ENCODE measurements at regions not wholly inside any gene's neighbourhood (a gene's known extent, or its start where the extent isn't known, plus 50 kb on each side); places are given as distances from the start of the nearest gene placed in this dataset.

DNA sequence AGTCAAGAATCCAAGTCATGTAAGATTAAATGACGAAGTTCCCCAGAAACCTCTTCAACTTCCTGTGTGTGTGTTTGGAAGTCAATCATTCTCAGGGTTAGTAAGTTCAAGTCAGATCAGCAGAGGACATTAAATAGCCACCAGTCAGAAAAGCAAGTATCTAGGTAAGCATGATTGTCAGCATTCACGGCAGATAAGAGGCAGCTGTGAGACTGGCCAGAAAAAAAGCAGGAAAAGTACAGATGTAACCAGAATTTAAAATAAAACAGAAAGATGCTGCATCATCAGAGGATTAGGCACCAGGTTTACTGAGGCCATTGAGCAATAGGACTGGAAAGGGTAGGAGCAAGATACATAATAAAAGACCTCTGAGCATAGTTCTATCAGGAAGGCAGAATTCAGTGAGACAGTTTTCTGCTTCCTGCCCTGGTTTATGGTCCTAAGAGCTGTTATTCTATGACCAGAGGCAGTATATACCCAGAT lies 606.9 kb downstream of the FSCB start:
- TF ChIP-seq CTCF (conservative IDR thresholded peaks at IDR 0.05) (no peak), ZFX (IDR thresholded peaks at IDR 0.05) (no peak)
